ENCODE measurements at regions not wholly inside any gene's neighbourhood (a gene's known extent, or its start where the extent isn't known, plus 50 kb on each side); places are given as distances from the start of the nearest gene placed in this dataset.

DNA sequence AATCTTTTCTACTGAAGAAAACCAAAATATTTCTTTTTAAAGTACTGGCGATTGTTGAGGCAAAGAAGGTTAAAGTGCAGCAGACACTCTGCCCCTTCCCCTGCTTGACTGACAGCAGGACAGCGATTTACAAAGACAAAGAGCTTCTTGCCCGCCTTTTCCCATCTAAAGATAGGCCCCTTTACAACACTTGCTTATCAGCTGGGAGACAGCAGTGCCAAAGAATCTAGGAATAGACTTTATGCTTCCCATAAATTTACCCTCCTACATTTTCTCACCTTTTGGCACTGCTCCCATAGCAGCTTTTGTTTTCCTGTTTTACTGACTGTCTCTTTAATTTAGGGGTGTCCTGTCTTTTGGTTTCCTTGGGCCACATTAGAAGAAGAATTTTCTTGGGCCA is 824.1 kb downstream of the CCSER2 start:
- DNase-seq: no peak

- DNase-seq: no peak
Measured at GRCh38 chr10:85152911-85153310, 824.5 kb downstream of the CCSER2 start.

DNA sequence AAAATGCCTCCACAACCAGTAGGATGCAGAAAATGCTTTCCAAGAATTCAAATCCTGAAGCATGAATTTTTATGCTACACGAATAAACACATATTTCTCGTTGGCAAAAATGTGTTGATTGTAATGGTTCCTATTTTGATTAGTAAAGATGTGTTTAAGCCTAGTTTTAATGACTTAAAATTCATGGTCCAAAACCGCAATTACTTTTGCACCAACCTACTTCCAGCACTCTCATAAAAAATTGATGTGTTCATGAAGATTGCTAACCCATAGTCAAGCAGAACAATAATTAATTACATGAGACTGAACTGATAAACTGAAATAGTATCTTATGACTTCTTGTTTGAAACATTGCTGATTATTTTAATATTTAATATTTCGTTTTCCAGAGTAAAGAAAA is 828.8 kb downstream of the CCSER2 start:
- DNase-seq: no peak

DNA sequence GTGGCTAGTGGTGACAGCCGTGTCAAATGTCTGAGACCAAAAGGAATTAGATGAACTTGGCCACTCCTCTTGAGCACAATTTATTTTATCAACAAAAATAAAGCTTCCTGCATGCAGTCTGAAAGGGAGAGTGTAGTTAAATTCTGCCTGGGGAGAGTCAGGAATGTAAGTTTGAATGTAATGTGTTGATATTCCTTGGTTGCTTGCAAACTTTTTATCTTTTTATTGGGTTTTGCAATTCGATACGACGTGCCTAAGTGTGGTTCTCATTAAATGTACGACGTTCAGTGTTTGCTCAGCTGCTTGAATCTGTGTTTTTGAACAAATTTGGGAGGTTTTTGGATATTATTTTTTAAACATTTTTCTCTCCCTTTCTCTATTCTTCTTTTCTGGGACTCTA is 839.9 kb downstream of the CCSER2 start:
- no peak for DNase-seq

DNA sequence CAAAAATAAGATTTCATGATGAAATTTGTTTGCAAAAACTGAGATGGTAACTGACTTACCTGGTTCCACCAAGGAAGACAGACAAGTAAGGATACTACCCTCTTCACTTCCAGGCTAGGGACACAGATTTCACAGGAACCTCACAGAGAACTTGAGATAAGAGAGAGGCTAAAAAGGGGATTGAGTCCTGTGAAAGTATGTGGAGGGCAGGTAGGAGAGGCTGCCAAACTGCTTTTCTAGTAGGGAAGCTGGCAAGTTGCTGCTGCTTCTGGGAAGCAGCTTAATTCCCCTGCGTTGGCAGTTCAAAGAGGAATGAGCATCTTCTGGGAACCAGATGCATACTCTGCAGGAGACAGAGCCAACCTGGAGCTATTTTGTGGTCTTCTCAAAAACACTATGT is 841.6 kb downstream of the CCSER2 start:
- no peak for DNase-seq

- no peak for DNase-seq
Measured at GRCh38 chr10:85175635-85176034, 847.2 kb downstream of the CCSER2 start.

DNA sequence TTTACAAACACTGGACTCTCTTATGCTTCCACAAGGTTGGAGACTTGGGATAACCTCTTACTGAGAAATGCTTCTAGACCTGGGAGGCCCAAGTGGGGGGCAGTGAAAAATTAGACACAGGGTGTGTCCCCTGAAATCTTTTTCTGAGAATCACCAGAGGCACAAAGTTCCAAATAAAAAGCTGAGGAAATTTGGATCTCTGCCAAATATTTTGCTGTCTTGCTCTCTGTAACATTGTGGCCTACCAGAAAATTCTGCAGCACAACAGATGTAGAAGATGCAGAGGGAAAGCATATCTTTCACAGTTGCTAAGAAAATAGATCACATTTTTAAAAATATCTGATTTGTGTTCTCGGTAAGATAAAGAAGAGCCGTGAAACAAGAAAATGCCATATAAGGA is 849.4 kb downstream of the CCSER2 start:
- DNase-seq: no peak

DNA sequence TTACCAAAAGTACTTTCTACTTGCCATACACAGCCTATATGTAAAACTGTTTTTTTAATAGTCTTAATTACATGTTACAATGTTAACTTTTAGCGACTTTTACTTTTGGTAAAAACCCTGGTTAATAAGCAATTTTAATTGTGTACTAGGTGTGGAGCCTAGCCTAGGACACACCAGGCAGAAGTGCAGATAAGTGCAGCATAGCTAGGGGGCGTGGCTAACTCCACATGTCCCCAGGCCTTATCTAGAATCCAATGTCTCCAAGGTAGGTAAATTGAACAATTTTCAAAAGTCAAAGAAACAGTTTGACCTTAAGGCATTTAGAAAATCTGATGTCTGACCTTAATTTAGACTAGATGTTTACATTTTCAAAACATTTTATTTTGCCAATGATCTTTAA is 858.7 kb downstream of the CCSER2 start:
- no peak for DNase-seq

DNA sequence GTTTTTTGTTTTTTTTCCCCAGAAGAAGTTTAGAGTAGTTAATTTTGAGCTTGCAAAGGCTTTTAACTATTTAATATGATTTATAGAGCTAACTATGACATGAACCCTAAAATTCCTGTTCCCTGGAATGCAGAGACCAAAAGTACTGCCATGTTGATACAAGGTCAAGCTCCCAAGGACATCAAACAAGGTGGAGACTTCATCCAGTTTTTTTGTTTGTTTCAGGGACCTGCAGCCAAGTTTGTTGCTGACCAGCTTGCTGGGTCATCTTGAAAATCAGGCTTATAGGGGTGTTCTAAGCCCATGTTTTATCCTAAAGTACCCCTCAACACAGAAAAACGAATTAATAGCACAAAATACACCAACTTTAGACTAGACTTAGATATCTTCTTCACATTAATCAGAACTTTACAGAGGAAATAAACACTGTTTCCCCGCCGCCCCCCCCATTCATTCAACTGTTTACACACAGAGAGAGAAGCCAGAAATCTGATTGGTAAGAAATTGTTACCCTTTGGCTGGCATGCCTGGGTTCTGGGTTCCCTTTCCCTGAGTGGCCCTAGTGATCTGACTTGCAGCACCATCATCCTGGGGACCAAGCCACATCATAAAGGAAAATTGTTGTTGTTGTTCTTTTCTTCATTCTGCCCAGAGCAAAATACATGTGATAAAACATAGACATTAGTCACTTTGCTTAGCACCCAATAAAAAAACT is 860.5 kb downstream of the CCSER2 start:
- DNase-seq: no peak

DNA sequence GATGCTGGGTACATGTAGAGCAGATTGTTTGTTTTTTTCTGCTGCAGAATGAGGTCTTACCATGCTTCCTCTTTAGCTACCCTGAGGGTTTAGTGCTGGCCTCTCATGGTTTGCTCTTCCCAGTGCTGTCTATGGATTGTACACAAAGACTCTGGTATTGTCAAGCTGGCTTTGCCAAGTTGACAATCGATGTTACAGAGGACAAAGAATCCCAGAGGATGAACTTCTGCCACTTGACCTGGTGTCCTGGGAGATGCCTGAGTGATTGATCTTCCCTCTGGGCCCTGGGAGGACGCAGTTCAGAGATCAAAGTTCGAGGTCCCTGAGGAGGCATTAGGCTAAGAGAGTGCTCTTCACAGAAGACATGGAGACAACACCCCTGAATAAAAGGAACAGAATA is 865.4 kb downstream of the CCSER2 start:
- DNase-seq: no peak

DNA sequence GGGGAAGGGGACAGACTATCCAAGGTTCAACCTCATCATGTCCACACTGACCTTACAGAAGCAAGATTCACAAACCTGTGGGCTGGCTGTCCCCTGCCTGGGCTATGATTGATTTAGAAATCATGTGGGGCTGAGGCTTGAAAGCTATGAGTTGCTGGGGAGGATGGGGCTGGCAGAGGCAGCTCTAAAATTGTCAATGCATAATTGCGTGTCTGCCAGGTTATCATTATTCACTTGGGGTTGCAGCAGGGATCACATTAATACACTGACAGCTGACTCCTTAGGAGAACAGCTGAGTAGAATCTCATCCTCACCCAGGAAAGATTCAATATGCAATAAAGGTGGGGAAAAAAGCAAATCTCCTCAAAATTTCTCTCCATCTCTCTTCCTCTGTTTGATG is 866.3 kb downstream of the CCSER2 start:
- no peak for DNase-seq

DNA sequence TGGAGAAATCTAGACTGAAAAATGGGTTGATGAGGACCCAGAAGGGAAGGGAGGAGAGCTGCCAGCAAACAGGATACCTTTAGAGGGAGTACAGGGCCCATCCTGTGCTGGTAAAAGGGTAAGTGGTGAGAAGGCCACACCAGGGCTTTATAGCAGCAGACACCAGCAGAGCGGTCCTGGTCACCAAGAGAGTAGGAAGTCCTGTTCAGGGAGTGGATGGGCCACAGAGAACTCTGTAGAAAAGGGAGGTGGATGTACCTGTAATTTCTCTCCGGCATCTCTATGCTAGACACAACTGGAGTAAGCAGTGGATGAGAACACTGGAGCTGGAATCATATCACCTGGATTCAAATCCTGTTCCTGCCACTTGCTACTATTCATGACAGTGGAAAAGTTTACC is 867.2 kb downstream of the CCSER2 start:
- DNase-seq: no peak

- no peak for DNase-seq
Measured at GRCh38 chr10:85204814-85205213, 876.4 kb downstream of the CCSER2 start.

- DNase-seq: no peak
Measured at GRCh38 chr10:85212526-85212925, 884.1 kb downstream of the CCSER2 start.

DNA sequence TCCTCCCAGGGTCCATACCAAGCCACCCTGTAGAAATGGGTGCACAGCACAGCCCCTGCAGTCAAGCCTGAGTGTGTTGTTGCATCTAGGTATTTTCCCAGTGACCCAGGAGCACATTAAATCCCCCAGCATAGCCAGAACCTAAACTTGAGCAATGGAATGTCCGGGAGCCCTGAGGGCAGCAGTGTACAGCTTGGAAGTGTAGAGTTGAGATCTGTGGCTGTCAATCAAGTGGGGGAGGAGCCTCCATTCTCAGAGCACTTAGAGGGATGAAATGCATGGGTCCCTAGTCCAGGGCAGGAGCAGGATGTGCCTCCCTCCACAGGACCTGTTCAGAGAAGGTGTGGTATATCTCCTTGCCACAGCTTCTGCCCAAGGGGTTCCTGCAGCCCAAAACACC is 885.1 kb downstream of the CCSER2 start:
- DNase-seq: no peak

DNA sequence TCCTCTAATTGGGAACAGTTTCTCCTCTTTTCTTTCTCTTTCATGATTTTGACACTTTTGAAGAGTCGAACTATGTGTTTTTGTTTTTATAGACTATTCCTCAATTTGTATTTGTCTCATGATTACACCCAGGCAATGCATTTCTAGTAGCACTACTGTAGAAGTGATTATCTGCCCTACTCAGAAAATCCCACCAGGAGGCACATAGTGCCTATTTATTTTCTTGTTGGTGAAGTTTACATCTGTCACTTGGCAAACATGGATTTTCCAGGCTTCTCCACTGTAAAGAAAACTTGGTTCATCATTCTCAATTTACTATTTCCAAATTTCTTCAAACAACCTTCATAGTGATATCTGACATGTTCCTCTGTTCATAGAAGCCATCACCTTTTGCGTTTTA is 893.9 kb downstream of the CCSER2 start:
- DNase-seq: no peak

DNA sequence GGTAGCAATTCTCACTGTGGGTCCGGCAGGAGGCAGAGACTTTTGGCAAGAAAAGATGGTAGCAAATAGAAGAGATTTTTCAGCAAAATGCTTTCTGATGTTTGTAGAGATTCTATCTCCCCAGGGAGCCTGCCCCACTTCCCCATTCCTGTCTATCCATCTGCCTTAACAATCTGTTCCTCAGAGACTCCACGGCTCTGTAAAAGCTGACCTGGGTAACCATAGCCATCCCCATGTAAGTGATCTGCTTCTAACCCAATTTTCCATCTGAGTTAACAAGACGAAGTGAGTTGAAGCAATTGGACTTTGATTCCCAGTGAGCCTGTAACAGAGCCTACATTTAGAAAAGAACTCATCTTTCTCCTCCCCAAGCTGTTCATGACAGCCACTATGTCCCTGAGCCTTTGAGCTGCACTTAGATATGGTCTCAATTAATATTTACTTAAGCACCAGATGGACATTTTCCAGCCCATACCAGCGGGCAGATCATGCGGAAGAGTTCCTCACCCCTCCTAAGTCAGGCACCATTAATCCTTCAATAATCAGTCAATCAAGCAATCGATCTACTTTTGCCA is 896.1 kb downstream of the CCSER2 start:
- no peak for DNase-seq

DNA sequence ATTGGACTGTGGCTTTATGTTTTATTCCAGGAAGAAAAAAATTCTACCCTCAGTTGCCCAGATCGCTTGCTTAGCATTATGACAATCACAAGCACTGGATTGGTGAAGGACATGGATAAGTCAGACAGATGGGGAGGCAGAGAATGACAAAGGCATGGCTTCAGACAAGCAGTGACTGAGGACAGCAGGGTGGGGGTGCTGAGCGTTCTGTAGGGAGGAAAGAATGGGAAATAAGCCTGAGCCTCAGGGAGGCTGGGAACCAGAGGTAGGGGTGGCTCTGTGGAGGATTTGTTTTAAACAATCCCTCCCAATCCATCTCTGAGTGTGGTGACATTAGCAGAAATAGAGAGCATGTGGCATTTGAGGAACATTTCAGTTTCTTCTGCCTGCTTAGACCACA is 896.9 kb downstream of the CCSER2 start:
- DNase-seq: no peak

- DNase-seq: no peak
Measured at GRCh38 chr10:85226596-85226995, 898.2 kb downstream of the CCSER2 start.

DNA sequence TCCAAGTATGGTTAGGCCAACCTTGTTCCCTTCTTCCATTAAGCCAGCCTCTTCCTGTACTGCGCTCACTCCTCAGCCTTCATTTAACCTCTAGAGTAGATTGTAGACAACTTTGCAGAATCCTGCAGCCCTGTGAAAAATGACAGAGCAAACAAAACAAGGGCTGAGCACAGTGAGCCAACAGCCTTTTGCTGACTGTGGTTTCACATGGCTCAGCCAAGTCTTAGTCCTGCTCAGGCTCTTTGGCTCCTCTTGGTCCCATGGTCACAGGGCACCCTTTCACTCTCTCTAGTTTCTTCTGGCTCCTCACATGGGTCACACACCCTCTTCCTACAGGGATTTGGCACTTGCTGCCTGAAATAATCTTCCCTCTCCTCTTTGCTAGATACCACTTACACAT is 900.3 kb downstream of the CCSER2 start:
- DNase-seq: no peak

GRCh38 chr10:85231534-85232270 is 903.3 kb downstream of the CCSER2 start:
- DNase-seq: no peak

GRCh38 chr10:85235258-85235657 is 906.9 kb downstream of the CCSER2 start:
- no peak for DNase-seq

DNA sequence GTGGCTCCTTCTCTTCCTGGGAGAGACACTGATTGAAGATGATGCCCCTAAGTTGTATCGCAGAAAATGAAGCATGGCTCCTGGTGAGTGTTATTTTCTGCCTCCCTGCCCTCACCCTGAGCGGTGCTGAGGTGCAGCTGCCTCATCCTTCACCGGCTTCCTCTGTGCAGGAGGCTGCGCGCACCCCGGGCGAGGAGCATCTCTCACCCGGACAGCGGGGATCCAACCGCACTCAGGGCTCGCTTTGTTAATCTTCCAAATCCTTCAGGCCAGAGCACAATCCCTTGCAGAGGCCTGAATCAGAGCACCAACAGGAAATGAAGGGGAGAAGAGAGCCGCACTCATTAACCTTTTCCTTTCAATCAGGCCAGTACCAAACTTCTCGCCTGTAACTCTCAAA is 910.3 kb downstream of the CCSER2 start:
- no peak for DNase-seq

- no peak for DNase-seq
Measured at GRCh38 chr10:85250304-85250703, 921.9 kb downstream of the CCSER2 start.

DNA sequence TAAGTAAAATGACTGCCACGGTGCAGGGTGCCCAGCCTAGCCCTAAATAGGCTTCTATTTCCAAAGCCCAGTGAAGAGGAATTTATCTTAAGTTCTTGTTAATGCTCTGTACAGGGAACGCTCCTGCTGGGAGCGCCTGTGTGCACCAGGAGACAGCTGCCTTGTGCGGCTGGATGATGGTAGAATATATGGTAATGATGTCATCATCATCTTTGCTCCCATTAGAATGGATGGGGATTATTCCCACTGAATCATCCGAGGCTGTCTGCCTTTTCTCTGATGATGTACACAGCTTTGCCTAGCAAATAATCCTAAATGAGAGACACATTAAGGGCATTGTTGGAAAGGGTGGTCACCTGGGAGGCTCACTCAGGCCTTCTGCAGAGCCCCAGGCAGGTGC is 928.1 kb downstream of the CCSER2 start:
- no peak for DNase-seq

All from stimulated activated CD4-positive, alpha-beta T cell treated with anti-CD3 and anti-CD28 coated beads, Interleukin-15, amount 100 ng/mL, for 24 hours (primary cell).